Stimulated activated CD4-positive, alpha-beta T cell treated with anti-CD3 and anti-CD28 coated beads, Interleukin-1b, Interleukin-23, amount 100 ng/mL, for 4 hours (primary cell): ENCODE measurements at regions not wholly inside any gene's neighbourhood (a gene's known extent, or its start where the extent isn't known, plus 50 kb on each side); places are given as distances from the start of the nearest gene placed in this dataset.
A peak's percentile ranks its signal among the peaks of the same experiment; 100 is the strongest.
"Not testable (repeated sequence)": the region's sequence is repeated elsewhere in the genome, so short reads cannot be mapped to it uniquely, and the experiment has no call there.

Experiments used
- DNase-seq, 2 donors: peaks; one replicate each; pipeline ENCODE4 v3.0.0-alpha.2; 2020; ENCODE audit warnings: low read depth in 2 of 2

- DNase-seq = no peak
Observed at GRCh38 chr15:53212785-53213184, 422.6 kb upstream of the ONECUT1 start.

GRCh38 chr15:53210653-53211052, 420.5 kb upstream of the ONECUT1 start:
- DNase-seq = no peak

- DNase-seq = no peak
Observed at GRCh38 chr15:53209396-53210042, 419.4 kb upstream of the ONECUT1 start.

- DNase-seq = no peak
Observed at GRCh38 chr15:53208751-53209150, 418.6 kb upstream of the ONECUT1 start.

- no peak for DNase-seq
Observed at GRCh38 chr15:53203454-53203853, 413.3 kb upstream of the ONECUT1 start.

- DNase-seq = no peak
Observed at GRCh38 chr15:53202876-53203275, 412.7 kb upstream of the ONECUT1 start.

GRCh38 chr15:53197426-53197839, 407.3 kb upstream of the ONECUT1 start:
- DNase-seq = peak in 1 of 2 donors; percentile 15

- DNase-seq = no peak
Observed at GRCh38 chr15:53196788-53197187, 406.7 kb upstream of the ONECUT1 start.

GRCh38 chr15:53196242-53196641, 406.1 kb upstream of the ONECUT1 start:
- no peak for DNase-seq

- no peak for DNase-seq
Observed at GRCh38 chr15:53193149-53193548, 403.0 kb upstream of the ONECUT1 start.

GRCh38 chr15:53189860-53190259, 399.7 kb upstream of the ONECUT1 start:
- no peak for DNase-seq

- DNase-seq = not testable (repeated sequence)
Observed at GRCh38 chr15:53183449-53183848, 393.3 kb upstream of the ONECUT1 start.

- no peak for DNase-seq
Observed at GRCh38 chr15:53171571-53171970, 381.4 kb upstream of the ONECUT1 start.

- DNase-seq = no peak
Observed at GRCh38 chr15:53166684-53167201, 376.6 kb upstream of the ONECUT1 start.

GRCh38 chr15:53165988-53166683, 376.0 kb upstream of the ONECUT1 start:
- no peak for DNase-seq

GRCh38 chr15:53160092-53160704, 370.1 kb upstream of the ONECUT1 start:
- DNase-seq = no peak

- no peak for DNase-seq
Observed at GRCh38 chr15:53159458-53159857, 369.3 kb upstream of the ONECUT1 start.

- no peak for DNase-seq
Observed at GRCh38 chr15:53158995-53159394, 368.9 kb upstream of the ONECUT1 start.

- no peak for DNase-seq
Observed at GRCh38 chr15:53133255-53133850, 343.2 kb upstream of the ONECUT1 start.

GRCh38 chr15:53130943-53131342, 340.8 kb upstream of the ONECUT1 start:
- no peak for DNase-seq

- DNase-seq = no peak
Observed at GRCh38 chr15:53129121-53129904, 339.2 kb upstream of the ONECUT1 start.

- DNase-seq = no peak
Observed at GRCh38 chr15:53128652-53129051, 338.5 kb upstream of the ONECUT1 start.
